ENCODE measurements at regions not wholly inside any gene's neighbourhood (a gene's known extent, or its start where the extent isn't known, plus 50 kb on each side); places are given as distances from the start of the nearest gene placed in this dataset.

GRCh38 chr4:73001885-73002284 is 67.6 kb downstream of the COX18 start:
- no peak for DNase-seq

GRCh38 chr4:72997409-72997808 is 72.1 kb downstream of the COX18 start:
- DNase-seq: no peak

GRCh38 chr4:72994670-72995069 is 74.8 kb downstream of the COX18 start:
- DNase-seq: peak; percentile 67 to 71

- DNase-seq: no peak
These were observed 75.6 kb downstream of the COX18 start for GRCh38 chr4:72993876-72994275.

- no peak for DNase-seq
These were observed 77.6 kb downstream of the COX18 start for GRCh38 chr4:72991873-72992272.

GRCh38 chr4:72987741-72988729 is 81.5 kb downstream of the COX18 start:
- DNase-seq: no peak

- DNase-seq: no peak
These were observed 85.2 kb downstream of the COX18 start for GRCh38 chr4:72984351-72984750.

GRCh38 chr4:72983709-72984108 is 85.8 kb downstream of the COX18 start:
- DNase-seq: no peak

- DNase-seq: no peak
These were observed 91.5 kb downstream of the COX18 start for GRCh38 chr4:72977936-72978485.

GRCh38 chr4:72975488-72975784 is 94.1 kb downstream of the COX18 start:
- DNase-seq: no peak

- peak; percentile 31 to 67 for DNase-seq
These were observed 94.6 kb downstream of the COX18 start for GRCh38 chr4:72974694-72975487.

GRCh38 chr4:72971572-72971971 is 97.9 kb downstream of the COX18 start:
- DNase-seq: no peak

- DNase-seq: no peak
These were observed 98.8 kb downstream of the COX18 start for GRCh38 chr4:72970756-72971155.

GRCh38 chr4:72969976-72970375 is 99.5 kb downstream of the COX18 start:
- DNase-seq: no peak

- DNase-seq: no peak
These were observed 102.9 kb downstream of the COX18 start for GRCh38 chr4:72966652-72967051.

GRCh38 chr4:72959411-72959810 is 110.1 kb downstream of the COX18 start:
- DNase-seq: no peak

GRCh38 chr4:72954811-72955210 is 114.7 kb downstream of the COX18 start:
- DNase-seq: no peak

- no peak for DNase-seq
These were observed 115.9 kb downstream of the COX18 start for GRCh38 chr4:72953571-72953970.

GRCh38 chr4:72951628-72952027 is 117.9 kb downstream of the COX18 start:
- DNase-seq: no peak

GRCh38 chr4:72951147-72951546 is 118.4 kb downstream of the COX18 start:
- no peak for DNase-seq

GRCh38 chr4:72948080-72948479 is 121.4 kb downstream of the COX18 start:
- no peak for DNase-seq

- DNase-seq: no peak
These were observed 123.7 kb downstream of the COX18 start for GRCh38 chr4:72945719-72946336.

GRCh38 chr4:72942565-72942964 is 127.0 kb downstream of the COX18 start:
- DNase-seq: no peak
